PC-9 (cell line): ENCODE measurements at regions not wholly inside any gene's neighbourhood (a gene's known extent, or its start where the extent isn't known, plus 50 kb on each side); places are given as distances from the start of the nearest gene placed in this dataset.
"Not testable (repeated sequence)": the region's sequence is repeated elsewhere in the genome, so short reads cannot be mapped to it uniquely, and the experiment has no call there.

ENCODE experiments used
- BruUV-seq: library from RNA; stranded (reverse); fragments of 400-500 nt; replicated peaks from 2 replicates; lab custom pipeline; 2021; lab: Mats Ljungman, UMichigan
- CTCF ChIA-PET: fragments of 300-600 bp; sonication (Branson Sonifier 250); formaldehyde crosslinking; loops from one replicate; lab custom pipeline; 2022; ENCODE audit warnings: antibody characterized with exemption; lab: Charles Lee
- POLR2A ChIA-PET: fragments of 300-600 bp; sonication (Branson Sonifier 250); formaldehyde crosslinking; loops from one replicate; lab custom pipeline; 2022; ENCODE audit warnings: antibody characterized with exemption; ENCODE audit not compliant: unreplicated experiment; lab: Charles Lee
- DNase-seq, 2 experiments: peaks; one replicate each; pipeline versions ENCODE4 v3.0.0 to v3.0.0-alpha.2; 2015 to 2022; ENCODE audit warnings: mixed read lengths in 1 of 2
- H2AFZ ChIP-seq: fragments of 200-600 bp; sonication (generic); 2 replicates; pipeline ENCODE4 v1.8.1; 2017; ENCODE audit warnings: antibody characterized with exemption
- H3F3A ChIP-seq: fragments of 200-600 bp; sonication (generic); 2 replicates; pipeline ENCODE4 v1.8.1; 2017; ENCODE audit warnings: antibody characterized with exemption, mild to moderate bottlenecking, low read depth; ENCODE audit not compliant: insufficient read depth
- H3K27ac ChIP-seq: fragments of 200-600 bp; sonication (generic); 2 replicates; pipeline ENCODE4 v1.6.1; 2016; ENCODE audit warnings: mixed run types
- H3K27me3 ChIP-seq: fragments of 200-600 bp; sonication (generic); 2 replicates; pipeline ENCODE4 v1.6.1; 2016; ENCODE audit warnings: low read depth, mixed run types; ENCODE audit not compliant: insufficient read depth
- H3K36me3 ChIP-seq: fragments of 200-600 bp; sonication (generic); 2 replicates; pipeline ENCODE4 v1.6.1; 2016; ENCODE audit warnings: low read depth, mixed run types
- H3K4me1 ChIP-seq: fragments of 200-600 bp; sonication (generic); replicated peaks from 2 replicates; pipeline ENCODE4 v1.6.1; 2016; ENCODE audit warnings: mixed run types; ENCODE audit not compliant: insufficient read depth
- H3K4me2 ChIP-seq: fragments of 200-600 bp; sonication (generic); 2 replicates; pipeline ENCODE4 v1.6.1; 2017; ENCODE audit warnings: mixed run types
- H3K4me3 ChIP-seq: fragments of 200-600 bp; sonication (generic); 2 replicates; pipeline ENCODE4 v1.6.1; 2016; ENCODE audit warnings: mixed run types
- H3K79me2 ChIP-seq: fragments of 200-600 bp; sonication (generic); 2 replicates; pipeline ENCODE4 v1.6.1; 2017; ENCODE audit warnings: low read depth, mixed run types
- H3K9me2 ChIP-seq: fragments of 200-600 bp; sonication (generic); 2 replicates; pipeline ENCODE4 v1.8.1; 2017; ENCODE audit warnings: mild to moderate bottlenecking; ENCODE audit not compliant: insufficient read depth
- H3K9me3 ChIP-seq: fragments of 200-600 bp; sonication (generic); 2 replicates; pipeline ENCODE4 v1.8.1; 2016; ENCODE audit warnings: low read depth; ENCODE audit not compliant: insufficient read depth
- H4K20me1 ChIP-seq: fragments of 200-600 bp; sonication (generic); 2 replicates; pipeline ENCODE4 v1.8.1; 2017; ENCODE audit not compliant: insufficient read depth
- CTCF ChIP-seq: fragments of 200-600 bp; sonication (generic); conservative IDR thresholded peaks from 2 replicates; pipeline ENCODE4 v1.6.1; 2017; ENCODE audit warnings: mixed run types, antibody characterized with exemption, mild to moderate bottlenecking, moderate library complexity
- EZH2 ChIP-seq: fragments of 200-600 bp; sonication (generic); IDR thresholded peaks from 2 replicates; pipeline ENCODE4 v1.8.0; 2017; ENCODE audit warnings: antibody characterized with exemption, low read depth
- intact Hi-C: fragments of 100-400 bp; cut with micrococcal nuclease; formaldehyde crosslinking; loops from one replicate; pipeline ENCODE4 v1.10.0; 2022; ENCODE audit not compliant: unreplicated experiment

DNA sequence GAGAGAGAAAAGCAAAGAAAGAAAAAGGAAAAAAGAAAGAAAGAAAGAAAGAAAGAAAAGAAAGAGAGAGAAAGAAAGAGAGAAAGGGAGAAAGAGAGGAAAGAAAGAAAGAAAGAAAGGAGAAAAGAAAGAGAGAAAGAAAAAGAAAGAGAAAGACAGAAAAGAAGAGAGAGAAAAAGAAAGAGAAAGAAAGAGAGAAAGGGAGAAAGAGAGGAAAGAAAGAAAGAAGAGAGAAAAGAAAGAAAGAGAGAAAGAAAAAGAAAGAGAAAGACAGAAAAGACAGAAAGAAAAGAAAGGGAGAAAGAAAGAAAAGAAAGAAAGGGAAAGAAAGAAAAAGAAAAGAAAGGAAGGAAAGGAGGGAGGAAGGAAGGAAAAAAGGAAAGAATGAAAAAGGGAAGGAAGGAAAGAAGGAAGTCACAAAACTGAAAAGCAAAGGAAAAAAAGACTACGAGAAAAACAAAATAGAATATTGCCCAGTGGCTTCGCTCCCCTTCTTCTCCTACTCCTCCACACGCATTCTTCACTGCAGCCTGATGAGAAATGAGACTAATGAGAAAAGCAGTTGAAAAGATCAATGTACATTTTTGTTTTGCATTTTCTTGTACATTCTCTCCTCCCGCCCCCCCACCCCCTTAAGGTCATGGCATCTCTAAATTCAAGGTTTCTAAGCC, 170.0 kb downstream of the SOD2 start:
- Histone ChIP-seq H3K79me2 (no peaks in the 10 kb centered on the region), H3K4me1 (no peaks in the 10 kb centered on the region)
- TF ChIP-seq CTCF: no peak
- TF ChIP-seq EZH2: no peak

GRCh38 chr6:159521962-159522361, 171.1 kb downstream of the SOD2 start:
- Histone ChIP-seq H3K79me2 (no peaks in the 10 kb centered on the region), H3K9me2 (no peaks in the 10 kb centered on the region), H3F3A (no peaks in the 10 kb centered on the region), H3K27me3 (peaks cover 10% of the 10 kb centered on the region), H3K4me1 (no peaks in the 10 kb centered on the region), H3K27ac (no peak overlapping the region), H3K4me3 (no peak overlapping the region), H4K20me1 (no peaks in the 10 kb centered on the region), H3K4me2 (no peak overlapping the region), H3K9me3 (no peaks in the 10 kb centered on the region), H2AFZ (no peak overlapping the region), H3K36me3 (no peaks in the 10 kb centered on the region)
- intact Hi-C loops: no loop called here
- TF ChIP-seq CTCF (no peak), EZH2 (no peak)
- DNase-seq: no peak
- ChIA-PET POLR2A (no interaction called here), CTCF (no interaction called here)
- BruUV-seq: no TSS peak

More for the DNA sequence above, 170.0 kb downstream of the SOD2 start:
- no peak overlapping the region for H2AFZ ChIP-seq
- no peaks in the 10 kb centered on the region for H3F3A ChIP-seq
- no peaks in the 10 kb centered on the region for H4K20me1 ChIP-seq
- no peak for DNase-seq
- H3K36me3 ChIP-seq: no peaks in the 10 kb centered on the region
- H3K27me3 ChIP-seq: peaks cover 16% of the 10 kb centered on the region
- no peak overlapping the region for H3K27ac ChIP-seq
- no peak overlapping the region for H3K4me3 ChIP-seq
- ChIA-PET POLR2A (no interaction called here), CTCF (no interaction called here)
- H3K4me2 ChIP-seq: no peak overlapping the region
- intact Hi-C loops: no loop called here
- H3K9me3 ChIP-seq: no peaks in the 10 kb centered on the region
- no TSS peak for BruUV-seq
- no peaks in the 10 kb centered on the region for H3K9me2 ChIP-seq

DNA sequence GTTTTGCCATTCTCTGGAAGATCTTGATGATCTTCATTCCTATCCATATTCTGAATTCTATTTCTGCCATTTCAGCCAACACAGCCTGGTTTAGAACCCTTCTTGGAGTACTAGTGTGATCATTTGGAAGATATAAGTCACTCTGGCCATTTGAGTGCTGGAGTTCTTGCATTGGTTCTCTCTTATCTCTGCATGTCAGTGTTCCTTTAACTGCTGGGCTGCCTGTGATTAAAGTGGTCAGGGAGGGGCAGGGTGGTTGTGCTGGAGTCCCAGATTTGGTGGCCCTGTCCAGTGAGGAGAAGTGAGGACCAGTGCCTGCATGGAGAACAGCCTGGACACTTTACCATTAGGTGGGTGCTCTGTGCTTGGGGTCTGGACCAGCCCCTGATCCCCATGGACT, 173.0 kb downstream of the SOD2 start:
- no peaks in the 10 kb centered on the region for H3K9me3 ChIP-seq
- BruUV-seq: no TSS peak
- no peaks in the 10 kb centered on the region for H3K36me3 ChIP-seq
- no peaks in the 10 kb centered on the region for H3K4me1 ChIP-seq
- peaks cover 3% of the 10 kb centered on the region for H3K27me3 ChIP-seq
- TF ChIP-seq CTCF (no peak), EZH2 (no peak)
- H4K20me1 ChIP-seq: no peaks in the 10 kb centered on the region
- H3K4me3 ChIP-seq: no peak overlapping the region
- H2AFZ ChIP-seq: no peak overlapping the region
- H3K9me2 ChIP-seq: no peaks in the 10 kb centered on the region
- no peak overlapping the region for H3K27ac ChIP-seq
- no peaks in the 10 kb centered on the region for H3K79me2 ChIP-seq
- no peaks in the 10 kb centered on the region for H3F3A ChIP-seq
- no peak overlapping the region for H3K4me2 ChIP-seq
- ChIA-PET POLR2A (no interaction called here), CTCF (no interaction called here)
- DNase-seq: no peak
- intact Hi-C loops: no loop called here

GRCh38 chr6:159515811-159516210, 177.2 kb downstream of the SOD2 start:
- H3K27ac ChIP-seq, H3K4me2 ChIP-seq, H3K4me3 ChIP-seq, H3K36me3 ChIP-seq, H3K9me3 ChIP-seq, DNase-seq, H3K4me1 ChIP-seq, H4K20me1 ChIP-seq, H3K9me2 ChIP-seq, BruUV-seq, H3K79me2 ChIP-seq, CTCF ChIA-PET, POLR2A ChIA-PET, intact Hi-C loops, H2AFZ ChIP-seq, H3F3A ChIP-seq: not testable (repeated sequence)
- H3K27me3 ChIP-seq: peaks cover 34% of the 10 kb centered on the region
